ENCODE measurements at regions not wholly inside any gene's neighbourhood (a gene's known extent, or its start where the extent isn't known, plus 50 kb on each side); places are given as distances from the start of the nearest gene placed in this dataset.

GRCh38 chr10:62734781-62735463, 69.6 kb upstream of the ADO start:
- H3K36me3 ChIP-seq, result no peaks in the 10 kb centered on the region
- H3K27me3 ChIP-seq, result peaks cover 29% of the 10 kb centered on the region
- TF ChIP-seq CTCF (IDR thresholded peaks at IDR 0.05), result no peak
- no peak overlapping the region for H3K27ac ChIP-seq
- H3K4me1 ChIP-seq (ENCODE audit: control insufficient read depth in 1 of 2, insufficient read depth in 1 of 2, low read depth in 1 of 2, low read length in 1 of 2), result no peaks in the 10 kb centered on the region
- H3K4me3 ChIP-seq (ENCODE audit: low read depth in 1 of 2, low read length in 1 of 2), result no peak overlapping the region
- no peaks in the 10 kb centered on the region for H3K9me3 ChIP-seq

- Histone ChIP-seq H3K36me3 (no peaks in the 10 kb centered on the region), H3K9me3 (no peaks in the 10 kb centered on the region), H3K27ac (no peak overlapping the region), H3K4me3 (ENCODE audit: low read depth in 1 of 2, low read length in 1 of 2) (no peak overlapping the region), H3K27me3 (peaks cover 26% of the 10 kb centered on the region), H3K4me1 (ENCODE audit: control insufficient read depth in 1 of 2, insufficient read depth in 1 of 2, low read depth in 1 of 2, low read length in 1 of 2) (no peaks in the 10 kb centered on the region)
- no peak for TF ChIP-seq CTCF (IDR thresholded peaks at IDR 0.05)
Measured at GRCh38 chr10:62735464-62736167, 68.9 kb upstream of the ADO start.

- H3K9me3 ChIP-seq, result no peaks in the 10 kb centered on the region
- TF ChIP-seq CTCF (IDR thresholded peaks at IDR 0.05), result no peak
- no peaks in the 10 kb centered on the region for H3K36me3 ChIP-seq
- no peak overlapping the region for H3K4me3 ChIP-seq (ENCODE audit: low read depth in 1 of 2, low read length in 1 of 2)
- no peaks in the 10 kb centered on the region for H3K4me1 ChIP-seq (ENCODE audit: control insufficient read depth in 1 of 2, insufficient read depth in 1 of 2, low read depth in 1 of 2, low read length in 1 of 2)
- no peak overlapping the region for H3K27ac ChIP-seq
- H3K27me3 ChIP-seq, result peaks cover 23% of the 10 kb centered on the region
Measured at GRCh38 chr10:62736168-62736546, 68.4 kb upstream of the ADO start.

DNA sequence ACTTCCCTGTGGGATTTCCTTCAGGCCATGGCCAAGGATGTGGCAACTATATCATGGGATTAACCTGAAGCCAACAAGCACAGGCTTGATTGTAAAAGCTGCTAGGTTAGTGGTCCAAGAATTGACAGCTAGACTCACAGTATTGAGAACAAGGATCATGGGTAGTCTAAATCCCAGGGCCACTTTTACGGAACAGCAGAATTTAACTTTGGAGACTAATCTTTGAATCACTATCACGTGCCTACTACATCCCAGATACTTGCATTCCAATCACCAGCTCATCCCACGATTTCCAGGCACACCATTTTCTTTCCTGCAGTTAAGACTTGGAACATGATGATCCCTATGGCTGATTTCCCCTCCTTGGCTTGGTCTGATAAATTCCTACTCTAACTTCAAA, 65.6 kb upstream of the ADO start:
- no peak for TF ChIP-seq CTCF (IDR thresholded peaks at IDR 0.05)
- Histone ChIP-seq H3K4me3 (ENCODE audit: low read depth in 1 of 2, low read length in 1 of 2) (no peak overlapping the region), H3K9me3 (no peaks in the 10 kb centered on the region), H3K4me1 (ENCODE audit: control insufficient read depth in 1 of 2, insufficient read depth in 1 of 2, low read depth in 1 of 2, low read length in 1 of 2) (no peaks in the 10 kb centered on the region), H3K36me3 (no peaks in the 10 kb centered on the region), H3K27ac (no peak overlapping the region), H3K27me3 (peaks cover 10% of the 10 kb centered on the region)

GRCh38 chr10:62740885-62741745, 63.4 kb upstream of the ADO start:
- no peaks in the 10 kb centered on the region for H3K4me1 ChIP-seq (ENCODE audit: control insufficient read depth in 1 of 2, insufficient read depth in 1 of 2, low read depth in 1 of 2, low read length in 1 of 2)
- no peak for TF ChIP-seq CTCF (IDR thresholded peaks at IDR 0.05)
- peaks cover 7% of the 10 kb centered on the region for H3K27me3 ChIP-seq
- no peaks in the 10 kb centered on the region for H3K36me3 ChIP-seq
- no peak overlapping the region for H3K27ac ChIP-seq
- no peak overlapping the region for H3K4me3 ChIP-seq (ENCODE audit: low read depth in 1 of 2, low read length in 1 of 2)
- H3K9me3 ChIP-seq, result no peaks in the 10 kb centered on the region

Data from neutrophil (primary cell).